RPMI8226 (cell line): ENCODE measurements at regions not wholly inside any gene's neighbourhood (a gene's known extent, or its start where the extent isn't known, plus 50 kb on each side); places are given as distances from the start of the nearest gene placed in this dataset.
A peak's percentile ranks its signal among the peaks of the same experiment; 100 is the strongest.
"Not testable (repeated sequence)": the region's sequence is repeated elsewhere in the genome, so short reads cannot be mapped to it uniquely, and the experiment has no call there.

Experiments
- DNase-seq: peaks from one replicate; pipeline ENCODE4 v3.0.0-alpha.2; 2015

GRCh38 chr17:16888413-16889087 lies 83.4 kb downstream of the TNFRSF13B start:
- no peak for DNase-seq

GRCh38 chr17:16887523-16888095 lies 84.3 kb downstream of the TNFRSF13B start:
- DNase-seq = no peak

GRCh38 chr17:16886655-16887322 lies 85.1 kb downstream of the TNFRSF13B start:
- DNase-seq = no peak

- DNase-seq = not testable (repeated sequence)
These were observed 86.7 kb downstream of the TNFRSF13B start for GRCh38 chr17:16885204-16885603.

GRCh38 chr17:16882926-16883265 lies 89.0 kb downstream of the TNFRSF13B start:
- not testable (repeated sequence) for DNase-seq

- no peak for DNase-seq
These were observed 89.5 kb downstream of the TNFRSF13B start for GRCh38 chr17:16882243-16882925.

- DNase-seq = no peak
These were observed 90.5 kb downstream of the TNFRSF13B start for GRCh38 chr17:16881239-16881924.

- no peak for DNase-seq
These were observed 91.1 kb downstream of the TNFRSF13B start for GRCh38 chr17:16880843-16881230.

- DNase-seq = no peak
These were observed 91.6 kb downstream of the TNFRSF13B start for GRCh38 chr17:16880121-16880842.

- DNase-seq = no peak
These were observed 92.2 kb downstream of the TNFRSF13B start for GRCh38 chr17:16879686-16880085.

- no peak for DNase-seq
These were observed 93.3 kb downstream of the TNFRSF13B start for GRCh38 chr17:16878606-16879005.

GRCh38 chr17:16878084-16878483 lies 93.8 kb downstream of the TNFRSF13B start:
- DNase-seq = no peak

GRCh38 chr17:16877099-16877498 lies 94.8 kb downstream of the TNFRSF13B start:
- DNase-seq = no peak

GRCh38 chr17:16875662-16876061 lies 96.3 kb downstream of the TNFRSF13B start:
- DNase-seq = no peak

GRCh38 chr17:16874216-16874615 lies 97.7 kb downstream of the TNFRSF13B start:
- not testable (repeated sequence) for DNase-seq

GRCh38 chr17:16873174-16874035 lies 98.5 kb downstream of the TNFRSF13B start:
- DNase-seq = peak; percentile 41

- DNase-seq = no peak
These were observed 99.4 kb downstream of the TNFRSF13B start for GRCh38 chr17:16872351-16873173.

- not testable (repeated sequence) for DNase-seq
These were observed 100.3 kb downstream of the TNFRSF13B start for GRCh38 chr17:16871446-16872190.
